GM12874 (cell line): ENCODE measurements at regions not wholly inside any gene's neighbourhood (a gene's known extent, or its start where the extent isn't known, plus 50 kb on each side); places are given as distances from the start of the nearest gene placed in this dataset.

ENCODE experiments used
- TF ChIP-seq, protein P1 (sequence below): IDR thresholded peaks from 2 replicates; pipeline ENCODE4 v1.5.1; 2011; ENCODE audit warnings: low read depth, mild to moderate bottlenecking, control low read depth, low read length, moderate library complexity; ENCODE audit not compliant: insufficient read depth

DNA sequence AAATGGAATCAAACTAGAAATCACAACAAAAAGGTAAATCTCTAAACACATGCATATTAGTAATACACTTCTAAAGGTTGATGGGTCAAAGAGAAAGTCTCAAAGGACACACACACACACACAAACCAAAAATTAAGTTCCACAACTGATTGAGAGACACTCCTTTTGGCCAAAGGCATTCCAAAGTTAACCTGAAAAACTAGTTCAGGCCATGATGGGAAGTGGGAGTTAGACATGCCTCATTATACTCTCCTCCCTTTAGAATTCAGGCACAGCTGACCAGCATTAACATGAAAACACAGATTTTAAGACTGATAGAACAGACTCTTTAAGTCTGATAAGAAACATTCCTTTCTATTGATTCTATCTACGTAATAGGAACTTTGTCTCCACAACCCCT is 332.4 kb upstream of the IGFBP3 start:
- TF ChIP-seq, protein P1, sequence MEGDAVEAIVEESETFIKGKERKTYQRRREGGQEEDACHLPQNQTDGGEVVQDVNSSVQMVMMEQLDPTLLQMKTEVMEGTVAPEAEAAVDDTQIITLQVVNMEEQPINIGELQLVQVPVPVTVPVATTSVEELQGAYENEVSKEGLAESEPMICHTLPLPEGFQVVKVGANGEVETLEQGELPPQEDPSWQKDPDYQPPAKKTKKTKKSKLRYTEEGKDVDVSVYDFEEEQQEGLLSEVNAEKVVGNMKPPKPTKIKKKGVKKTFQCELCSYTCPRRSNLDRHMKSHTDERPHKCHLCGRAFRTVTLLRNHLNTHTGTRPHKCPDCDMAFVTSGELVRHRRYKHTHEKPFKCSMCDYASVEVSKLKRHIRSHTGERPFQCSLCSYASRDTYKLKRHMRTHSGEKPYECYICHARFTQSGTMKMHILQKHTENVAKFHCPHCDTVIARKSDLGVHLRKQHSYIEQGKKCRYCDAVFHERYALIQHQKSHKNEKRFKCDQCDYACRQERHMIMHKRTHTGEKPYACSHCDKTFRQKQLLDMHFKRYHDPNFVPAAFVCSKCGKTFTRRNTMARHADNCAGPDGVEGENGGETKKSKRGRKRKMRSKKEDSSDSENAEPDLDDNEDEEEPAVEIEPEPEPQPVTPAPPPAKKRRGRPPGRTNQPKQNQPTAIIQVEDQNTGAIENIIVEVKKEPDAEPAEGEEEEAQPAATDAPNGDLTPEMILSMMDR: no peak

DNA sequence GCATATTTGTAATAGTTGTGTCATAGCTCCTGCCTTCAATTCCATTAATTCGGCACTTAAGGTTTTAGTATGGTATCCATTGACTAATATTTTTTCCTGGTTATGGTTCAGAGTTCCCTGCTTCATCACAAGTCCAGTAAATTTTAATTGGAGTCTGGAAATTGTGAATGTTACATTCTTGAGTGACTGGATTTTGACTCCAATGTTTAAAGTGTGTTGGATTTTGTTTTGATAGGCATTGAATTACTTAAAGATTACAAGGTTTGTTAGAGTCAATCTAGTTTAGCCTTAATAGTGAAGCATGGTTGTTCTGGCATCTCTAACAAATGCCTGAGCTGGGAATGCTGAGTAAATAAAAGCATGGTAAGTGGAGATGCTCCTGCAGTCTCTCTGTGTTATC is 326.6 kb upstream of the IGFBP3 start:
- TF ChIP-seq, protein P1: no peak

DNA sequence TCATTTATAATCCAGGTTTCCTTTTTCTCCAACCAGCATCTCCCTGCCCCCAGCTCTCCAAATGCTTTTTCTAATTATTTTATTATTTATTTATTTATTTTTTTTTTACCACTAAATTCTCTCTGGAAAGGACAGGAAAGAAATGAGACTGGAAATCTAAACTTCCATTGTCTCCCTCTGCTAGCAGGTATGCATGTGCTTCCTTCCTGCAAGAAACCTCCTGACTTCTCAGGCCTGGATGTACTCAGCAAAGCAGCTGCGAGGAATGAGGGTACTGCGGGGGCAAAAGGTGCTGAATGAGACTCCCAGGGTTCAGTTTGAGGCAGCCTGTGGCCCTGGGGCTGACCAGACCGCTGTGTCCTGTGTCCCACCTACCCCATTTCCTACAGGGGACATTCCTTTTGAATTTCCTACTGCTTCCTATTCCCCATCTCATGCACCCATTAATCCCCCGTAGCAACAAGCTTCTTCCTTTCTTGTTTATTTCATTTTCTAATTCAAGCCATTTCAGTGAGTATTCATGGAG is 324.6 kb upstream of the IGFBP3 start:
- TF ChIP-seq, protein P1: no peak

DNA sequence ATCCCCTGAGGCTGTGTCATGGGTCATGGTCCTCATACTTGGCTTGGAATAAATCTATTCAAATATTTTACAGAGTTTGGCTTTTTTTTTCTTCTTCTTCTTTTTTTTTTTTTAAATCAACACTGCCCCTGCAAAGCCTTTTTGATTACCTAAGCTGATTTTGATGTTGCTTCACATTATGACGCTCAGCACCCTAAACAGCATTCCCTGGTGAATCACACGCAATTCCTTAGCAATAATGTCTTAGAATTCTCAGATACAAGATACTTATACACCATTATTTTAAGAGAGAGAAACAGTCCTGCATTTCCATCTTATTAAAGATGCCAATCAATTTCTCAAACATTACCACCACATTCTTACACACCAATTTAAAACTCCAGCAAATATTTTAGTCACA is 323.7 kb upstream of the IGFBP3 start:
- TF ChIP-seq, protein P1: no peak

DNA sequence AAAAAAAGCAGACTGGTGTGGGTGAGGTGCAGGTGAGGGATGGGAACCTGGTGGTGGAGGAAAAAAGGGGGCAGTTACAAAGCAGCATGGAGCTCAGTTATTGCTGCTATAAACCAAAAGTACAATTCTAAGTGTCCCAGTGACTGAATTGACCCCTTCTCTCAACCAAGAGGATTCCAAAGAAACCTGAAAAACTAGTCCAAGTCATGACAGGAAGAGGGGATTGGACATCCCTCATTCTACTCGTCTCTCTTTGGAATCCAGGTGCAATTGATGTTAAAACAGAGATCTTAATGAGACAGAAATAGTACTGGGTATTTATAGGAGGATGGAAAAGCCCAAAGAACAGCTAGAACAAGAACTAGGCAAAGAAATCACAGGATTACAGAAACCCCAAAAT is 322.3 kb upstream of the IGFBP3 start:
- TF ChIP-seq, protein P1: no peak

DNA sequence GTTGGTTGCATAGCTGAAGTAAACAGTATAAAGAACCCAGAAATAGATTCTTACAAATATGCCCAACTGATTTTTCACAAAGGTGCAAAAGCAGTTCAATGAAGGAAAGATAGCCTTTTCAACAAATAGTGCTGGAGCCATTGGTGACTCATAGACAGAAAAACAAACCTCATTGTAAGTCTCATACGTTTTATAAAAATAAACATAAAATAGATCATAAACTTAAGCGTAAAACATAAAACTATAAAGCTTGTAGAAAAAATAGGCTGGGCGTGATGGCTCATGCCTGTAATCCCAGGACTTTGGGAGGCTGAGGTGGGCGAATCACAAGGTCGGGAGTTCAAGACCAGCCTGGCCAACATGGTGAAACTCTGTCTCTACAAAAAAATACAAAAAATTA is 318.8 kb upstream of the IGFBP3 start:
- TF ChIP-seq, protein P1: no peak

DNA sequence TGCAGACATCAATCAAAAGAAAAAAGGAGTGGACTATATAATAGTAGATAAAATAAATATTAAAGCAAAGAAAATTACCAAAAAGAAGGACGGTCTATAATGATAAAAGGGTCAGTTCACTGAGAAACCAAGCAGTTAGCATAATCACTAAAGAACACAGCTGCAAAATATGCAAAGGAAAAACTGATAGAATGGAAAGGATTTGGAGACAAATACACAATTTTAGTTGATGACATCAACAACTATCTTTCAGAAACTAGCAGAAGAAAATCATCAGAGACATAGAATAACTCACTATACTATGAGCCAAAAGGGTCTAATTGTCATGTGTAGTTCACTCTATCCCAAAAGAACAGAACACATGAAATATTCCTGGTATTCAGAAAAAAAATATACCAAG is 316.4 kb upstream of the IGFBP3 start:
- TF ChIP-seq, protein P1: no peak
